ENCODE measurements at regions not wholly inside any gene's neighbourhood (a gene's known extent, or its start where the extent isn't known, plus 50 kb on each side); places are given as distances from the start of the nearest gene placed in this dataset.

DNA sequence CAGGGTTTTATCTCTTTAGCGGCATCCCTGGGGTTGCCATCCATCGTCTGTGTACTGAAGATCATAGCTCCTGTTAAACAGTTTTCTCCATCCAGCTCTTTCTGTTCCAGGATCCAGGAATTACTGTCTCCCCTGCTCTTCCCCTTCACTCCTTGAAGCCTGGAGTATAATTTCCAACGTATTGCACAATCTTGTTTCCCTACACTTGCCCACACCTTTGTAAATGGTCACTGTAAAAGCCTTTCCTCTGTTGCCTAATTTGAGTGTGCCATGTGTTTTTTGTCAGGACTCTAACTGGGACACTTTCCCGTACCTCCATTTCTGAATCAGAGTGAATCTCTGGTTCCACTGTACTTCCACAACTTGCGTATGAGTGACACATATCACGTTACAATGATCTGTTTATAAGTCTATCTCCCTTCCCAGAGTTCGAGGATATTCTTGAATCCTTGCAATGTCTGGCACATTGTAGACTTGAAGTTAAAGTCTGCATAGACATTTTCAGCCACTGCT lies 199.6 kb upstream of the SNX7 start (continued):
- TF ChIP-seq, protein P1, sequence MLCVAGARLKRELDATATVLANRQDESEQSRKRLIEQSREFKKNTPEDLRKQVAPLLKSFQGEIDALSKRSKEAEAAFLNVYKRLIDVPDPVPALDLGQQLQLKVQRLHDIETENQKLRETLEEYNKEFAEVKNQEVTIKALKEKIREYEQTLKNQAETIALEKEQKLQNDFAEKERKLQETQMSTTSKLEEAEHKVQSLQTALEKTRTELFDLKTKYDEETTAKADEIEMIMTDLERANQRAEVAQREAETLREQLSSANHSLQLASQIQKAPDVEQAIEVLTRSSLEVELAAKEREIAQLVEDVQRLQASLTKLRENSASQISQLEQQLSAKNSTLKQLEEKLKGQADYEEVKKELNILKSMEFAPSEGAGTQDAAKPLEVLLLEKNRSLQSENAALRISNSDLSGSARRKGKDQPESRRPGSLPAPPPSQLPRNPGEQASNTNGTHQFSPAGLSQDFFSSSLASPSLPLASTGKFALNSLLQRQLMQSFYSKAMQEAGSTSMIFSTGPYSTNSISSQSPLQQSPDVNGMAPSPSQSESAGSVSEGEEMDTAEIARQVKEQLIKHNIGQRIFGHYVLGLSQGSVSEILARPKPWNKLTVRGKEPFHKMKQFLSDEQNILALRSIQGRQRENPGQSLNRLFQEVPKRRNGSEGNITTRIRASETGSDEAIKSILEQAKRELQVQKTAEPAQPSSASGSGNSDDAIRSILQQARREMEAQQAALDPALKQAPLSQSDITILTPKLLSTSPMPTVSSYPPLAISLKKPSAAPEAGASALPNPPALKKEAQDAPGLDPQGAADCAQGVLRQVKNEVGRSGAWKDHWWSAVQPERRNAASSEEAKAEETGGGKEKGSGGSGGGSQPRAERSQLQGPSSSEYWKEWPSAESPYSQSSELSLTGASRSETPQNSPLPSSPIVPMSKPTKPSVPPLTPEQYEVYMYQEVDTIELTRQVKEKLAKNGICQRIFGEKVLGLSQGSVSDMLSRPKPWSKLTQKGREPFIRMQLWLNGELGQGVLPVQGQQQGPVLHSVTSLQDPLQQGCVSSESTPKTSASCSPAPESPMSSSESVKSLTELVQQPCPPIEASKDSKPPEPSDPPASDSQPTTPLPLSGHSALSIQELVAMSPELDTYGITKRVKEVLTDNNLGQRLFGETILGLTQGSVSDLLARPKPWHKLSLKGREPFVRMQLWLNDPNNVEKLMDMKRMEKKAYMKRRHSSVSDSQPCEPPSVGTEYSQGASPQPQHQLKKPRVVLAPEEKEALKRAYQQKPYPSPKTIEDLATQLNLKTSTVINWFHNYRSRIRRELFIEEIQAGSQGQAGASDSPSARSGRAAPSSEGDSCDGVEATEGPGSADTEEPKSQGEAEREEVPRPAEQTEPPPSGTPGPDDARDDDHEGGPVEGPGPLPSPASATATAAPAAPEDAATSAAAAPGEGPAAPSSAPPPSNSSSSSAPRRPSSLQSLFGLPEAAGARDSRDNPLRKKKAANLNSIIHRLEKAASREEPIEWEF (IDR thresholded peaks at IDR 0.05; ENCODE audit: insufficient replicate concordance, low read depth, low read length): no peak
- no peak for TF ChIP-seq TCF3 (IDR thresholded peaks at IDR 0.05; ENCODE audit: borderline replicate concordance, insufficient read depth, low read depth, low read length)
- no peak for TF ChIP-seq USF2 (IDR thresholded peaks at IDR 0.05; ENCODE audit: borderline replicate concordance, low read depth, low read length)
- no peak for TF ChIP-seq CREB1 (IDR thresholded peaks at IDR 0.05; ENCODE audit: low read depth)

DNA sequence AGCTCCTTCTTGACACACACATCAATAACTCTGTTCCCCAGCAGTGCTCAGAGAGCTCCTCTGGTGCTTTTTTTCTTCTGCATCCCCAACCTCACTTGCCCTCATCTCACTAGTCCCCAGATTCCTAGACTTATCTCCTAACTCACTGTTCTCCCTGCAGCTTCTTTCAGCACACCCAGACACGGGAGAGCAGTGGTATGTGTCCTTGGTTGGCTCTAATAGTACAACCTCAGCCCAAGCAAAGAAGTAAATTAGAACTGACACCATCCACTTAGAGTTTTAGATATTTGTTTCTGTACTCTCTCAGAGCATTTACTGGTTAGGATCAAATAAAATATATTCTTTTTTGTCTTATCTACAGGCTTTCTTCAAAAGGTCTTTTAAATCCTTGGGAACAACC lies 201.4 kb upstream of the SNX7 start:
- Histone ChIP-seq H4K20me1 (ENCODE audit: control insufficient read depth, insufficient read depth) (no peaks in the 10 kb centered on the region; the same call in 1 of the 2 replicates), H3K4me2 (ENCODE audit: control insufficient read depth, insufficient read depth) (no peak overlapping the region), H3K4me3 (no peak overlapping the region), H3K79me2 (ENCODE audit: control insufficient read depth, insufficient read depth, low read length) (no peaks in the 10 kb centered on the region), H3K27me3 (replicated peaks in 1 of 2; ENCODE audit: control insufficient read depth in 2 of 2, insufficient read depth in 2 of 2, low read length in 1 of 2) (no peaks in the 10 kb centered on the region), H2AFZ (ENCODE audit: control insufficient read depth, low read depth, low read length) (no peak overlapping the region), H3K9me3 (replicated peaks; ENCODE audit: control insufficient read depth, insufficient read depth, low read length) (no peaks in the 10 kb centered on the region), H3K9ac (ENCODE audit: control insufficient read depth, insufficient read depth, low read length) (no peak overlapping the region), H3K4me1 (ENCODE audit: control insufficient read depth, insufficient read depth, low read length) (no peaks in the 10 kb centered on the region), H3K36me3 (ENCODE audit: control insufficient read depth in 2 of 2, insufficient read depth in 2 of 2, low read length in 1 of 2) (no peaks in the 10 kb centered on the region), H3K27ac (ENCODE audit: control insufficient read depth, insufficient read depth) (no peak overlapping the region)
- FAIRE-seq: no peak
- in situ Hi-C loops (cut with MboI): no loop called here
- intact Hi-C loops (cut with micrococcal nuclease; ENCODE audit: unreplicated experiment): loop anchor here (10.0 kb wide), 1 partner anchor 635 kb away; no protein-coding TSS in a partner anchor
- WGBS (ENCODE audit: insufficient coverage, insufficient replicate concordance, low lambda C conversion rate, missing lambda C conversion rate): 0% methylated on average over 1 of the region's 1 CpG
- ChIA-PET POLR2A (no interaction called here), SMC1A (ENCODE audit: uncharacterized antibody, unreplicated experiment) (no interaction called here), RAD21 (ENCODE audit: unreplicated experiment) (interaction anchor here (1.3 kb wide), 1 partner anchor 9 kb away, joined by 4 read pairs; no protein-coding TSS in a partner anchor), CTCF (interaction anchor here (1.8 kb wide), 1 partner anchor 8 kb away, joined by 12 read pairs; no protein-coding TSS in a partner anchor)
- no peak for TF ChIP-seq RB1 (IDR thresholded peaks at IDR 0.05; ENCODE audit: borderline replicate concordance)
- TF ChIP-seq BRCA1 (IDR thresholded peaks at IDR 0.05; ENCODE audit: low read depth, low read length): no peak
- no peak for TF ChIP-seq BMI1 (IDR thresholded peaks at IDR 0.05; ENCODE audit: borderline replicate concordance)
- TF ChIP-seq SREBF1 (IDR thresholded peaks at IDR 0.05; ENCODE audit: low read length): no peak
- DNase-seq (ENCODE audit: low read depth, low spot score): no peak
- ATAC-seq: no peak
- BruUV-seq (replicated peaks): no TSS peak

All from GM12878 (cell line).